Amniotic stem cell (primary cell): ENCODE measurements at regions not wholly inside any gene's neighbourhood (a gene's known extent, or its start where the extent isn't known, plus 50 kb on each side); places are given as distances from the start of the nearest gene placed in this dataset.
"Not testable (repeated sequence)": the region's sequence is repeated elsewhere in the genome, so short reads cannot be mapped to it uniquely, and the experiment has no call there.

Experiments used
- DNase-seq: peaks from one replicate; lab custom pipeline; 2025; lab: John Stamatoyannopoulos, UW

- DNase-seq, result no peak
Observed at GRCh38 chr11:106497321-106497720, 419.9 kb downstream of the AASDHPPT start.

DNA sequence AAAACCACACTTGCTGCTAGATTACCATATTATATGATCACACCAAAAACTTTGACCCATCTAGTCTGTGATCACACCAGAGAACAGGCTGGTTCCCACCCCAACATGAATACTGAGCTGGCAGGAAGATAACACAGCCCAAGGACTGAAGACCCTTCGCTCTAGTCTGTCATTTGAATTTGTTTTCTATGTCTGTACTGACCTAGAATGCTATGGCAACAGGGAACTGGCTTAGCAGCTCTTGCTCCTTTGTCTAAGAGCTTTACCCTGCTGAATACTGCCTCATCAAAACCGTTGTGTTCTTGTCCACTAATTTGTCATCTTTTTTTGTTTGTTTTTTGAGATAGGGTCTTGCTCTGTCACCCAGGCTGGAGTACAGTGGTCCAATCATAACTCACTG lies 420.4 kb downstream of the AASDHPPT start:
- DNase-seq, result no peak

- no peak for DNase-seq
Observed at GRCh38 chr11:106503901-106504300, 426.4 kb downstream of the AASDHPPT start.

DNA sequence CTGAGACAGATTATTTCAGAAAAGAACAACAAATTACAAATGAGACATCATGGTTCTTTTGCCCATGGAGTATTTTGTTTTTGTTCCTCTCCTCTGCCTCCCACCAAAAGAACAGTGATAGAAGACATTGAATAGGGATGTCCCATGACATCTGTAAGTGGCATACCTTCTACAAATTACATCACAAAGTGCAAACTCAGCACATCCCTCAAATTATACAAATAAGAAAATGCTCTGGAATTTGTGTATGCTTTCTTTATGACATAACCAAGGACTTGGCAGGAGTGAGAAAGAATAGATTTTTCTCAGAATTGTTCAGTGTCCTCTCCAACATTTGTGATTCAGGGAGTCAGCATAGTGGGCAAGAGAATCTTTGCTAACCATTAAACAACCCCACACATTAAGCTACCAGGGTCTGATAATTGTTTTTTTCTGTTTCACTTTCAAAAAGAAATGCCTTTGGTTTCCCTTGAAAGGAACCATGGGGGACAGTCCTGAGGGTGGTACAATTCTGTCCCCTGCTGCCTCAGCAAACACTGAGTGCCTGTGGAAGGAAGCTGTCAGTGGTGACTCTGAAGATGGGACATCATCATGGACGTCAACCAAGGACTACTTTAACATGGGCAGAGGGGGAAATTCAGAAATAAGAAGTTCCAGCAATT lies 430.3 kb downstream of the AASDHPPT start:
- DNase-seq, result no peak

DNA sequence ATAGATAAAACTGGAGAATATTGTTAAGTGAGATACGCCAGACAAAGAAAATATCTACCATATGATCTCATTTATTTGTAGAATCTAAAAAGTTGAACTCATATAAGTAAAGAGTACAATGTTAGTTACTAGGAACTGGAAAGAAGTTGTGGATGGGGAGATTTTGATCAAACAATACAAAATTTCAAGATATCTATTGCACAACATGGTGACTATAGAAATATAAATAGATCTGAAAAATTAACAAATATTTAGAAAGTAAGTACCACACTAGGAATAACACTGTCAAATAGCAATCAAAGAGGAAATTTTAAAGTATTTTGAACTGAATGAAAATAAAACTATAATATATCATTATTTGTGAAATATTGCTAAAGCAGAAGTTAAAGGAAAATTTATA lies 437.2 kb downstream of the AASDHPPT start:
- DNase-seq, result no peak

DNA sequence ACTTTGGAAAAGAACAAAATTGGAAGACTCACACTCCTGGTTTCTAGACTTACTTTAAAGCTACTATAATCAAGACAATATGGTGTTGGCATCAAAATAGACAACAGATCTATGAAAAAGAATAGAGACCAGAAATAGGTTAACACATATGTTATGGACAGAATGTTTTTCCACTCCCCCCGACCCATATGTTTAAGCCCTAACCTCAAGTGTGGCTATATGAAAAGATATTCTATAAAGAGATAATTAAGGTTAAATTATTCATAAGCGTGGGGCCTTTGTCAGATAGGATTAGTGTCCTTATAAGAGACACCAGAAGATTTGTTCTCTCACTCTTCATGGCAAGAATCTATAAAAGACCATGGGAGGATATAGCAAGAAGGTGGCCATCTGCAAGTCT lies 440.0 kb downstream of the AASDHPPT start:
- no peak for DNase-seq

DNA sequence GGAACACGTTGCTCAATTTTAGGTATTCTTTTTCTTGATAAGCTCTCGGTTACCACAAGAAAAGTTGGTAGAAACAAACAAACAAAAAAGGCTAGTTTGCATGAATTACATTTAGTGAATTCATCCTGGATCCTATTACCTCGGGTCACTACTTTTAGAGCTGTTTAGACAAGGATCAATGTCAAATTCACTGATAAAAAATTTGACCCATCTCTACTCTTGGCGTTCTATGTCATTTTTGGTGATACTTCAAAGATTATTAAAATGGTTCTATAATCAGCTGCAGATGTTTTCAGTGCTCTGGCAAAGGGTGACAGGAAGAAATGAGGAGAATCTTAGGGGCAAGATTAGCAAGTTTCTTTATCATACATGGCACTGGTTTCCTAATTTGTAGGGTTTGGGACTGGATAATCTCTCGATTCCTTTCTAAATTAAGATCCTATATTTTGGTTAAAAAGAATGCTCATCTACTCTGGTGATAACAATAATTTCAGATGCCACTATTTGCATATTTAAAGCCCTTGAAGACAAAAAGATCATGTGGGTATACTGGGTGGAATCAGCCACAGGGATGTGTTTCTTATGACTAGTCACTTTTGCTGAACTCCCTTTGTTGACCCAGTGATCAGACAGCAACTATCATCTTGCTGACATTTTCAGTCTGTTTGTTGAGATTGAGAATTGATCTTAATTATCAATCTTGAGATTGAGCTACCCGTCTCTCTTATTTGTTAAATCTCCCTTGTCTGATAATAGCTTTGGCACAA lies 442.9 kb downstream of the AASDHPPT start:
- no peak for DNase-seq

GRCh38 chr11:106520920-106521319 lies 443.5 kb downstream of the AASDHPPT start:
- DNase-seq, result no peak

DNA sequence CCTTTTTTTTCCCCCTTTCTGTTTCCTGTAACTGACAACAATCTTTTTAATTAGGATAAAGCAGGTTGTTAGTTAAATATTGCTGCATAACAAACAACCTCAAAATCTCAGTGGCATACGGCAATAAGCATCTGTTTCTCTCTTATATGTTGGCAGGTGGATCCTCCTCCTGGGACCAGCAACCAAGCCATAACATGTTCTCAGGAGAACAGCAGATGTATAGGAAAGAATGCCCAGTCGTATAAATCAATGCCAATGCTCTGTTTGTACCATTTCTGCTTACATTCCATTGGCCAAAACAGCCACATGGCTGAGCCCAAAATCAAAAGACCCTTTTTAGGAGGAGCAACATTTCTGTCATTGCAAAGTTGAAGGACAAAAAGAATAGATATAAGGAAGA lies 445.7 kb downstream of the AASDHPPT start:
- no peak for DNase-seq

DNA sequence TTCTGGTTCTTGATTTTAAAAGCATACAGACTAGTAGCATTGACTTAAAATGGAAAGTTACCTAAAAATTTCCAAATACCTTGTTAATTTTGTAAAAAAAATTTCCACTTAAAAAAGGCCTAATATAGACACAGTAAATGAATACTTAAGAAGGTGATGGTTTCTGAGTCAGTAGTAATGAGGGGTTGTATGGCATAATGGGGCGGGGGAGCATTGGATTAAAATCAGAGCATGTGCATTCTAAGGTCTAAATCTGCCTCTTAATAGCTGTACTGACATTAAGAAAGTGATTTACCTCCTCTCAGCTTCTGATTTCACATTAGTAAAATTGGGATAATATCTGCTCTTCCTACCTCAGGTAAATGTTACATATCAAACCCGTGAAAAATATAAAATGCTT lies 446.5 kb downstream of the AASDHPPT start:
- no peak for DNase-seq

DNA sequence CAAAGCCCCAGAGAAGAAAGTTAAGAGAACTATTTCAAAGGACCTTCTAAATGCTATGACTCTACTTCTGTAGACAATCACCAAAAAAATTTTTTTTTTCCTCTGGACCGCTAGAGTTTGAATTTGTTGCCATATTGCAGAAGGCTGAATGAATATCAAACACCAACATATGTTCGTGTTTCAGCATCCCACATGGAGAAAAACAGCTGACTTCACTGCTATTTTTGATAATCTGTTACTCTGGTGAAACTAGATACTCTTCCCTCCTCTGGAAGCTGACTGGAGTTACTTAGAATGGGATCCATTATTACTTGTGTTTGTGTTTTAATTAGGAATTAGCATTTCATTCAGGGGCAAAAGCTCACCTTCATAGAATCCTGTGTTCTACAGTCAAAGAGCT lies 447.0 kb downstream of the AASDHPPT start:
- DNase-seq, result no peak

DNA sequence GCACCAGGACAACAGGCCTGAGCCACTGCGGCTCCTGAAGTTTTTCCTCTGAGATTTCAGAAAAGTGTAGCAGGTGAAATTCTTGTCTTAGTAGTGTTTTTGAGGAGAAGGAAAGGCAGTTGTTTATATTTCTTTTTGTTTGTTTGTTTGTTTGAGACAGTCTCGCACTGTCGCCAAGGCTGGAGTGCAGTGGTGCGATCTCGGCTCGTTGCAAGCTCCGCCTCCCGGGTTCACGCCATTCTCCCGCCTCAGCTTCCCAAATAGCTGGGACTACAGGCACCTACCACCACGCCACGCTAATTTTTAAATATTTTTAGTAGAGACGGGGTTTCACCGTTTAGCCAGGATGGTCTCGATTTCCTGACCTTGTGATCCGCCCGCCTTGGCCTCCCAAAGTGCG lies 454.2 kb downstream of the AASDHPPT start:
- DNase-seq, result not testable (repeated sequence)

- no peak for DNase-seq
Observed at GRCh38 chr11:106533046-106533445, 455.6 kb downstream of the AASDHPPT start.

DNA sequence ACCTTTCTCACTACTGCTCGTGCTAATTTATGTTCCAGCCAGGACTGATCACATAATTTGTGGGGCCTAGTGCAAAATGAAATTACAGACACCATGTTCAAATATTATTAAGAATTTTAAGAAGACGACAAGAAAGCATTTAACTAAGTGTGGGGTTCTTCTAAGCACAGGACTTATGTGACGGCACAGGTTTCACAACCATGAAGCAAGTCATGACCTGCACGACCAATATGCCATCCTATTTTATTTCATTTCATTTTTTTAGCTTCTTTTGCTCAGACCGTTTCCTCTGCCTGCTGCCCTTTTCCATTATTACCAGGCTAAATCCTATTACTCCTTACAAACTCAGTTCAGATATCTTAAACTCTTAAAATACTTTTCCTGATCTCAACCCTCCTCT lies 462.5 kb downstream of the AASDHPPT start:
- DNase-seq, result no peak

DNA sequence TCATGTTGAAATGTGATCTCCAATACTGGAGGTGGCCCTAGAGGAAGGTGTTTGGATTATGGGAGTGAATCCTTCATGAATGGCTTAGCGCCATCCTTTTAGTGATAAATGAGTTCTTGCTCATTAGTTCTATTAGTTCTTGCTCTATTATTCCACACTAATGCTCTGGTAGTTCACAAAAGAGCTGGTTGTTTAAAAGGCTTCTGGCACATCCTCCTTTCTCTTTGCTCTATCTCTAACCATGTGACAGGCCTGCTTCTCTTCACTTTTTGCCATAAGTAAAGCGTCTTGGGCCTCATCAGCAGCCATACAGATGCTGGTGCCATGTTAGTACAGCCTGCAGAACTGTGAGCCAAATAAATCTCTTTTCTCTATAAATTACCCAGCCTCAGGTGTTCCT lies 469.9 kb downstream of the GUCY1A2 start:
- DNase-seq, result no peak

DNA sequence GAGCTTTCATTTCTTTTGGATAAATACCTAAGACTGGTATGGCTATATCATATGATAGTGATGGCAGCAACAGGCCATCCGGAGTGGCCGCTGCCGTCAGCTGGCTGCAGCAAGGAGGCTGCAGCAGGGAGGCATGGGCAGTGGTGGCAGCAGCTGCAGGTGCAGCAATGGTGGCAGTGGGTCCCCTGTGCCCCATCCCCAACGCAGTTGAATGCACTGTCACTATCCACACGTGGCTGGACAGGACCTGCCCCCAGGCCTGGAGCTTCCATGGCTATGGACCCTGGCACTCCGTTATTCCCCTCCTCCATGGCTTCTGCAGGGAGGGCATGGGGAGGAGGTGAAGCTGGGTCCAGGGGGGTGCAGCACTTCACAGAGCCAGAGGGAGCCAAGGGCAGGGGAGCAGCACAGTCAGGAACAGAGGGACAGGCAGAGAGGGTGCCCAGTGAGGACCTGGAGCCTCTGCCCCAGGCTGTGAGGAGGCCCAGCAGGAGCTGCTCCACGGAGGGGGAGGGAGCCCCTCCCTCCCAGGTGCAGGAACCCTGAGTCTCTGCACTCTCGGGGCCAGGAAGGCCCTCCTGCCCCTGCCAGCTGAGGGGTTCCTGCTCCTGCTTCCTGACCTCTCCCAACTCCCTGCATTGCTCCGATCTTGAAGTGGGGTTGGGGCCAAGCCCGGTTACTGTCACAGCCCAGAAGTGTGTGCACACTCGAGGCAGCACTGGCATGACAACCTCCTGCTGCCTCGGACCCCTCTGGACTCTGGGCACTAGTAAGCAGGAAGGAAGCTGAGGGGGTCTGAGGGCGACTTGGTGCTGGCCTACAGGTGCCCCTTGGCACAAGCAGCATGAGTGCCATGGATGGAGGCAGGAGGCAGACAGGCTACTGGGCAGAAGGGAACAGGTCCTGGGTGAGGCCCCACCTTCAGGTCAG lies 466.3 kb downstream of the GUCY1A2 start:
- DNase-seq, result no peak

GRCh38 chr11:106552694-106553203 lies 465.5 kb downstream of the GUCY1A2 start:
- DNase-seq, result no peak

DNA sequence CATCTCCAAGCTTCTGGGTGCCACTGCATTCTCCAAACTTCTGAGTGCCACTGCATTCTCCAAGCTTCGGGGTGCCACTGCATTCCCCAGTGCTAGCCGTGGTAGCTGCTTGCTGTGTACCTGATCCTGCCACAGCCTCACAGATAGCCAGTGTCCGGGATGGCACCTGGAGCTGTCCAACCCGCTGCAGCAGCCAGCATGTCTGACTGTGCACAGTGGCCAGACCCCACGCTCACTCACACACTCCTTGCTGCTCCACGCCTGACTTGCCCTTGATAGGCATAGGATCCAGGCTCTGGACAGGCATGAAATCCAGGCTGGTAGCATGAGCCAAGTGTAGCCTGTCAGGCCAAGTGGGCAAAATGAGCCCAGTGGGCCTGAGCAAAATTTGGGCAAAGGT lies 465.0 kb downstream of the GUCY1A2 start:
- DNase-seq, result no peak

GRCh38 chr11:106555566-106556250 lies 462.6 kb downstream of the GUCY1A2 start:
- not testable (repeated sequence) for DNase-seq

DNA sequence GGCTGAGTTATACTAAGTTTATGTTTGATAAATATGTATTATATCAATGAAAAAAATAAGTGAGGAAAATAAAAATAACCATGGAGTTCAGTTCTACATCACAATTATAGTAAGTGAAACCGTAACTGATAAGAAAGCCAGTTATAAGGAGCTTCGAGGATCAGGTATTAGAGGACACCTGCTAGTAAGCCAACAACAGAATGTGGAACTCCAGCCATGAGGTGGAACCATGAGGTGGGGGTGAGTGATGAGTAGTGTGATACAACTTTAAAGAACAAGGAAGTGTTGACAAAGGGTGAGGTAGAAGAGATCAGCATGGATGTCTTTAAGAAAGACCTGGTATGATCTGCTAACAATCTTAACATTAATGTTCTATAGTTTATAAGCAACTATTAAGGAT lies 452.9 kb downstream of the GUCY1A2 start:
- DNase-seq, result no peak

DNA sequence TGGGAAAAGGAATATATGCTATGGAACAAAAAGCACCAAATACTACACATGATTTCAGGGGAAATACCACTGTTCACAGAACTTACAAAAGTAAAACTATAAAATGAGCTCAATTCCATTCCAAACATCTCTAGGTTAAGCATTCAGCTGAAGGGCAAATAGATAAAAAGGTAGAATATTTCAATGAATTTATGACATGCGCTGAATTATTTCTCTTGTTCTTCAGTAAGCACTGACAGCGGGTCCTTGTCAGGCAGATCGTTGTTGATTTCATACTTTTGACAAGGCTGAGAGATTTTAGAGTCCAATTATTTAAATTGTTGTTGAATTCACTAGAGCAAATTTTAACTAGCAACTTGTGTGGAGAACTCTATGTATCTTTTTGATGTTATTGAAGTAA lies 449.6 kb downstream of the GUCY1A2 start:
- DNase-seq, result no peak

- DNase-seq, result not testable (repeated sequence)
Observed at GRCh38 chr11:106577384-106577783, 440.9 kb downstream of the GUCY1A2 start.
